HG03439 (cell line): ENCODE measurements at regions not wholly inside any gene's neighbourhood (a gene's known extent, or its start where the extent isn't known, plus 50 kb on each side); places are given as distances from the start of the nearest gene placed in this dataset.

ENCODE experiments used
- ATAC-seq: cut with Tn5 transposase; IDR thresholded peaks from one replicate; pipeline ENCODE4 v1.9.1; 2021; ENCODE audit warnings: mild to moderate bottlenecking, moderate library complexity; ENCODE audit not compliant: unreplicated experiment

GRCh38 chrX:22392133-22392948 lies 119.6 kb downstream of the CBLL2 start:
- ATAC-seq: no peak

GRCh38 chrX:22395372-22395771 lies 122.7 kb downstream of the CBLL2 start:
- no peak for ATAC-seq

- no peak for ATAC-seq
These were observed 123.7 kb downstream of the CBLL2 start for GRCh38 chrX:22396408-22396807.

- ATAC-seq: no peak
These were observed 124.9 kb downstream of the CBLL2 start for GRCh38 chrX:22397566-22397965.

- ATAC-seq: no peak
These were observed 126.9 kb downstream of the CBLL2 start for GRCh38 chrX:22399437-22400192.

- no peak for ATAC-seq
These were observed 131.6 kb downstream of the CBLL2 start for GRCh38 chrX:22404297-22404696.

- no peak for ATAC-seq
These were observed 133.6 kb downstream of the CBLL2 start for GRCh38 chrX:22406201-22406737.

GRCh38 chrX:22409418-22409817 lies 136.7 kb downstream of the CBLL2 start:
- ATAC-seq: no peak

GRCh38 chrX:22424122-22424915 lies 151.6 kb downstream of the CBLL2 start:
- ATAC-seq: no peak

GRCh38 chrX:22424919-22425318 lies 152.2 kb downstream of the CBLL2 start:
- no peak for ATAC-seq

GRCh38 chrX:22429704-22430103 lies 157.0 kb downstream of the CBLL2 start:
- no peak for ATAC-seq

- ATAC-seq: no peak
These were observed 158.0 kb downstream of the CBLL2 start for GRCh38 chrX:22430701-22431100.

- no peak for ATAC-seq
These were observed 160.8 kb downstream of the CBLL2 start for GRCh38 chrX:22433292-22434070.

GRCh38 chrX:22445880-22446279 lies 173.2 kb downstream of the CBLL2 start:
- ATAC-seq: no peak

- no peak for ATAC-seq
These were observed 190.2 kb downstream of the CBLL2 start for GRCh38 chrX:22462959-22463358.

GRCh38 chrX:22467571-22467970 lies 194.9 kb downstream of the CBLL2 start:
- ATAC-seq: no peak

GRCh38 chrX:22481436-22481835 lies 208.7 kb downstream of the CBLL2 start:
- no peak for ATAC-seq

- ATAC-seq: no peak
These were observed 213.6 kb downstream of the CBLL2 start for GRCh38 chrX:22486296-22486695.

GRCh38 chrX:22516893-22517292 lies 244.2 kb downstream of the CBLL2 start:
- ATAC-seq: no peak

- no peak for ATAC-seq
These were observed 247.6 kb downstream of the CBLL2 start for GRCh38 chrX:22520128-22520828.
